NCI-H446 treated with DMSO at 0.1 percent for 48 hours (cell line): ENCODE measurements at regions not wholly inside any gene's neighbourhood (a gene's known extent, or its start where the extent isn't known, plus 50 kb on each side); places are given as distances from the start of the nearest gene placed in this dataset.

Experiments
- DNase-seq: peaks from one replicate; lab custom pipeline; 2025; lab: John Stamatoyannopoulos, UW

DNA sequence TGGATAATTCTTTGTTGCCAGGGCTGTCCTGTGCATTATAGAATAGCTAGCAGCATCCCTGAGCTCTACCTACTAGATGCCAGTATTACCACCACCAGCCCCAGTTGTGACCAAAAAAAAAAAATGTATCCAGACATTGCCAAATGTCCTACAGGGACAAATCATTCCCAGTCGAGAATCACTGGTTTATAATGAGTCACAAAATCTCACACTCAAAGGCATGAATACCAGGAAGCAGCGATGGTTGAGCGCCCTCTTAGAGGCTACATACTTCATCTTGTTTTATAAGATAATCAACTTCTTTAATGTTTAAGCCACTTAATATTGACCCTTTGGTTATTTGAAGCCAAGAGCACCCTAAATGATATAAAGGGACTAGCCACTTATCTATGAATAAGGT, 297.3 kb downstream of the DHX15 start:
- DNase-seq: no peak

- DNase-seq: no peak
Observed at GRCh38 chr4:24285759-24286158, 298.6 kb downstream of the DHX15 start.

DNA sequence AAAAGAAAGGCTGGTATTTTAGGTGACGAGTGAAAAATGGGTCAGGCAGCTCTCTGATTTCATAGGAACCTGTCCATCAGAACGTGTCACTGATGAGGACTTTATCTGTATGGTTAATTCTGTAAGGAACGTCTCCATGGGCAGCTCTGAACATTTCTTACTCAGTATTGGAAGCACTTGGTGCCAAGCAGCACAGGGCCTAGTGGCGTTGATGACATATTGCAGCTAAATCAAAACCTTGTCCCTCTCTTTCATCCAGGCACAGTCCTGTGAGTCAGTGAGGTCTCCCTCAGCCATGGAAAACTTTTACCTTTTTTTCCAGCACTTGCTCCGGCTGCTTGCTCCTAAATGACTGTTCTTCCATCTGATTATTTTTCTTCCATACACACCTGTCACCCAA, 301.9 kb downstream of the DHX15 start:
- DNase-seq: no peak

GRCh38 chr4:24279911-24280375, 304.4 kb downstream of the DHX15 start:
- no peak for DNase-seq

GRCh38 chr4:24279469-24279868, 304.9 kb downstream of the DHX15 start:
- no peak for DNase-seq

DNA sequence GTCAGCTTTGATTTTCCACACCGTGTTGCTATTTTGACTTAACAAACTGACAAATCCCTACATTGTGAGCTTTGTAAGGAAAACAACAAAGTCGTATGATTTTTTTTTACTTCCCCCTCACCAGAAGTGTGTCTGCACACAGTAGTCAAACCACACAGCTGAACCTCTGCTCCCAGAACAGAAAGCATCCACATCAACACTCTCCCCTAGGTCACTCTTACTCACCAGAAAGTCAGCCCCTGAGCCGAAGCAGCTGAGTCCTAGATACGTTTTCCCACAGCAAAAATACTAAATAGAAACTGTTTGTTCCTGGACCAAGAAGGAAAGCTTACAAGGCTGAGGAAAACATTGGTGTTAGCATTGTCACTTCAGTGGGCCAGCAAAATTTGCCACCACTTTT, 305.7 kb downstream of the DHX15 start:
- DNase-seq: no peak

DNA sequence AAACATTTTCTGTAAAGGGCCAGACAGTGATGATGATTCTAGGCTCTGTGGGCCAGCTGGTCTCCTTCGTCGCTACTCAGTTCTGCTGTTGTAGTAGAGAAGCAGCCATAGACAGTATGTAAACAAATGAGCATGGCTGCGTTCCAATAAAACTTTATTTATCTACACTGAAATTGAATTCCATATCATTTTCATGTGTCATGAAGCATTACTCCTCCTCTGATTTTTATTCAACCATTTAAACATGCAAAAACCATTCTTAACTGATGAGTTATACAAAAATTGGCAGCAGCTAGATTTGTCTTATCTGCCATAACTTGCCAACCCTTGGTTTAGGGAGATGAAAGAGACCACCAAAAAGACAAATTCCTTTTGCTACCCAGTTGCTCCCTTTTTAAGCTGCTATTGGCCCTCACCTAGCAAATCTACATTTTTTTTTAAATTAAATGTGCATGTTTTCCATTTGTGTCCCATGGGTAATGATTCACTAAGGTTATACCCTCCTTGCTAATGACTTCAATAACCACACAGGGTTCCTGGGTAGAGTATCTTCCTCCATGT, 309.9 kb downstream of the DHX15 start:
- DNase-seq: no peak

DNA sequence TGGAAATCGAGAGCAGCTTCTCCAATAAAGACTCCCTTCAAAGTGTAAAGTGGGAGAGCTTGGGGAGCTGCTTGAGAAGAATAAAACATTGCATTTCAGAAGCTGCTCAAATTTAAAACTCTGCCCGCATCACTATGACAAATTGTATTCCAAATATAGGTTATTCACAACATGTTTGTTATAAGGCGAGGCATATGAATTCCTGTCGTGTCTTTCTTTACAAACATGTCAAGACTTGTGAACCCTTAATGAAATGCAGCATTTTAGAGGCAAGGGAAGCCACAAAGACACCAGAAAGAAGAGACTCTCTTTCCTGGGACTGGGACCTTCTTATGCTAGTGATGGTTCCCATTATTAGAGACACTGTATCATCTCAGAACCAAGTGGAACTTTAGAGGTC, 311.2 kb downstream of the DHX15 start:
- DNase-seq: no peak

DNA sequence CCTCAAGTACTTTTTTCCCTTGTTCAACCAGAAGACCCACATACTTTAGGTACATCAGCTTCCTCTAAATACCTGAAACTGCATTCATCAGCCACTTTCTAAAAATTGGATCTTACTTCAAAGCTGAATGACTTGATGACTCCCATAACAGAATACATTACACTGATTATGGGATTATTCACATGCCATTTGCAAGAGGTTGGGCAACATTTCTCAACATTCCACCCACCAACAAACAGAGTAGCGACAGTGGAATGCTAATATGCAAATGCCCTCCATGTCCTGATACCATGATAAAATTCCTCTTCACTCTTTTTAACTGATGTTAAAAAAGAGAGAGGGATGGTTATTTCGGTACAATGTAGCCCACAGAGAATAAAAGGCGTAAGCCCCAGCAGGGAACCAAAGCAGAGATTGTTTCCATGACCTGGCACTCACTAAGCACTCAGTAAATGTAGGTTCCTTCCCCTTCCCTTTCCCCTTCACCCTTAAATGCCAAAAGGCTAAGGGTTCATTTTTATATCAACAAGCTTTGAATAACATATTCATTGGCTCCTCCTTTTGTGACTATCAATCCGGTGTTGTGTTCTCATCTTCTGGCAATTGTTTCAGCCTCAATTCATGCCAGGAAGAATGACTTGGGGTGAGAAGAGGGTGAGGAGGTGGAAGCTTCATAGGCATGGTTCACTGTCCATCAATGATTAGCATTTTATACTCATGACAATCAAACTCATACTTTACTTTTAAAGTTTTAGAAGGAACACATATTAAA, 317.2 kb downstream of the DHX15 start:
- DNase-seq: no peak

- DNase-seq: no peak
Observed at GRCh38 chr4:24265989-24266388, 318.4 kb downstream of the DHX15 start.

- no peak for DNase-seq
Observed at GRCh38 chr4:24262616-24263015, 321.7 kb downstream of the DHX15 start.

DNA sequence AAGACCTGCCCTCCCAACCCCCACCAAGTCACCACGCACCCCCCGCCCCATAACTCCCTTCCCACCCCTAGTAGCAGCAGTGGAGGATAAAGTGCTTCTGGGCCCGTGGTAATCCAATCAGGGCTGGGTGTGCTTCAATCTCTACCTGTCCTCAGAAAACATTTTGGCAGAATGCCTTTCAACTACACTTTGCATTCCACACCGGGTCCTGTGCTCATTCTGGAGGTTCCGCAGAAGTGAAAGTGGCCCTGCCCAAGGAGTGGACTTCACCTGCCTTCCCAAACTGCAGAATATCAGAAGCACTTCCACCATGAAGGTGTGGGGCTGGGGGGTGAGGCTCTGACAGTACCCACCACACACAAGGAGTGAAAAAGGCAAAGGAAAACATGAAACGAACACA, 322.3 kb downstream of the DHX15 start:
- DNase-seq: no peak

- no peak for DNase-seq
Observed at GRCh38 chr4:24260923-24261564, 323.3 kb downstream of the DHX15 start.

DNA sequence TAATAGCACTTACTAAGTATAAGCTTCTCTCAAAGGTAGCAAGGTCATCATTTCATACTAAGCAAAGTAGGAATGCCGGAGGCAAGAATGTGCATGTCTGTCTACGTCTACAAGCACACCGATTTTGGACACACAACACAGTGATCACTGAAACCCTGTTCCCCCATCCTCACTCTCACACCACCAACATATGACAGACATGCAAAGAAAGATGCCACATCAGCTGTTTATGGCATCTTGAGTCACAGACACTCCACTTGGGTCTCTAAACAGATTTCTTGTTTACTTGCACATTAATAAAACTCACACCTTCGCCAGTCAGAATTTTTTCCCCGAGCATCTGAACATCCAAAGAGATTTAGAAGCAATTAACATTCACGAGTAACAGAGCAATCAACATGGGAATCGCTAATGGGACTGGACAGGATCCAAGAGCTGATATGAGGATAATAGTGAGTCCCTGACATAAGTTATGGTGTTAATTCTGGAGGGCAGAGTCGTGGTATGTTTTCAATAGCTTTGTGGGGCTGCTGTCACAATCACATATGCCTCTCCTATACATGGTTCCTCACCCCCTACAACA, 324.1 kb downstream of the DHX15 start:
- no peak for DNase-seq

GRCh38 chr4:24256547-24256946, 327.8 kb downstream of the DHX15 start:
- no peak for DNase-seq

GRCh38 chr4:24256066-24256465, 328.3 kb downstream of the DHX15 start:
- DNase-seq: no peak

DNA sequence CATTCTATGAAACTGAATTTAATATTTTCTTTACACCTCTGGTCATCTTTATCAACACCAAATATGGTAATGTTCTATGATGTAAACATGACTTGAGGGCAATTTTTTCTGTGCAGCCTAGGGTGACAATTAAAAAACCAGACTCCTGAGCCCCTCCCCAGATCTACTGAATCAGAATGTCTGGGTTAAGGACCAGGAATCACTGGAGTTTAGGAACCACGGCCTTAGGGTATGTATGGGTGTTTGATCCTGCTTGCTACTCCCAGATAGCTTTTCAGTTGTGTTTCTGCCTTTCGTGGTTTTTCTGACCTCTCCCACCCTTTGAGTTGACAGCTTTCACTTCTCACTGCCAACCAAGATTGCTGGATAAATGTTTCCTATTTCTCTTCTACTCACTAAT, 332.2 kb downstream of the DHX15 start:
- no peak for DNase-seq

DNA sequence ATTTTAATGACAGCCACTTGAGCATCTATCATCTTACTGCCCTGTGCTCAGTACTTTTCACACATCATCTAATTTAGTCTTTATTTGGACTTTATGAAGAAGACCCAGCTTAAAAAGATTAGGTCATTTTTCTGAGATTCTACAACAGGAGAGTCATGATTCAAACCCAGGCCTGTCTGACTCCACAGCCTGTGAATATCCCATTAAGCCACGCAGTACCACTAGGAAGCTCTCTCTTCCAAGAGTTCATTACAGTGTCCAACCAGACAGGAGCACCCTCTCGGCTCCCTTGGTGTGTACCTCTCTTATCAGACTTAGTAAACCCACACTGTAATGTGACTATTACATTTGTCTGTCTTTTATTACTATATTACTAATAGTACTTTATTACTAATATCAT, 332.8 kb downstream of the DHX15 start:
- no peak for DNase-seq

- no peak for DNase-seq
Observed at GRCh38 chr4:24249972-24250371, 334.4 kb downstream of the DHX15 start.

- DNase-seq: no peak
Observed at GRCh38 chr4:24248674-24249630, 335.4 kb downstream of the DHX15 start.

GRCh38 chr4:24245491-24245820, 338.9 kb downstream of the DHX15 start:
- DNase-seq: peak; percentile 13
